ENCODE measurements at regions not wholly inside any gene's neighbourhood (a gene's known extent, or its start where the extent isn't known, plus 50 kb on each side); places are given as distances from the start of the nearest gene placed in this dataset.

GRCh38 chr10:131546086-131546810 is 234.7 kb upstream of the TCERG1L start:
- H3K27ac ChIP-seq: no peak overlapping the region
- TF ChIP-seq, protein P1, sequence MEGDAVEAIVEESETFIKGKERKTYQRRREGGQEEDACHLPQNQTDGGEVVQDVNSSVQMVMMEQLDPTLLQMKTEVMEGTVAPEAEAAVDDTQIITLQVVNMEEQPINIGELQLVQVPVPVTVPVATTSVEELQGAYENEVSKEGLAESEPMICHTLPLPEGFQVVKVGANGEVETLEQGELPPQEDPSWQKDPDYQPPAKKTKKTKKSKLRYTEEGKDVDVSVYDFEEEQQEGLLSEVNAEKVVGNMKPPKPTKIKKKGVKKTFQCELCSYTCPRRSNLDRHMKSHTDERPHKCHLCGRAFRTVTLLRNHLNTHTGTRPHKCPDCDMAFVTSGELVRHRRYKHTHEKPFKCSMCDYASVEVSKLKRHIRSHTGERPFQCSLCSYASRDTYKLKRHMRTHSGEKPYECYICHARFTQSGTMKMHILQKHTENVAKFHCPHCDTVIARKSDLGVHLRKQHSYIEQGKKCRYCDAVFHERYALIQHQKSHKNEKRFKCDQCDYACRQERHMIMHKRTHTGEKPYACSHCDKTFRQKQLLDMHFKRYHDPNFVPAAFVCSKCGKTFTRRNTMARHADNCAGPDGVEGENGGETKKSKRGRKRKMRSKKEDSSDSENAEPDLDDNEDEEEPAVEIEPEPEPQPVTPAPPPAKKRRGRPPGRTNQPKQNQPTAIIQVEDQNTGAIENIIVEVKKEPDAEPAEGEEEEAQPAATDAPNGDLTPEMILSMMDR (conservative IDR thresholded peaks at IDR 0.05): no peak

- H3K27ac ChIP-seq: no peak overlapping the region
- TF ChIP-seq, protein P1 (conservative IDR thresholded peaks at IDR 0.05): no peak
Measured at GRCh38 chr10:131547129-131547799, 235.7 kb upstream of the TCERG1L start.

GRCh38 chr10:131548176-131548575 is 236.7 kb upstream of the TCERG1L start:
- TF ChIP-seq, protein P1 (conservative IDR thresholded peaks at IDR 0.05): no peak
- H3K27ac ChIP-seq: no peak overlapping the region

- TF ChIP-seq, protein P1 (conservative IDR thresholded peaks at IDR 0.05): no peak
Measured at GRCh38 chr10:131549116-131549515, 237.6 kb upstream of the TCERG1L start.

GRCh38 chr10:131553121-131553520 is 241.6 kb upstream of the TCERG1L start:
- TF ChIP-seq, protein P1 (conservative IDR thresholded peaks at IDR 0.05): no peak
- no peak overlapping the region for H3K27ac ChIP-seq

More at GRCh38 chr10:131549116-131549515, 237.6 kb upstream of the TCERG1L start:
- H3K27ac ChIP-seq: no peak overlapping the region

DNA sequence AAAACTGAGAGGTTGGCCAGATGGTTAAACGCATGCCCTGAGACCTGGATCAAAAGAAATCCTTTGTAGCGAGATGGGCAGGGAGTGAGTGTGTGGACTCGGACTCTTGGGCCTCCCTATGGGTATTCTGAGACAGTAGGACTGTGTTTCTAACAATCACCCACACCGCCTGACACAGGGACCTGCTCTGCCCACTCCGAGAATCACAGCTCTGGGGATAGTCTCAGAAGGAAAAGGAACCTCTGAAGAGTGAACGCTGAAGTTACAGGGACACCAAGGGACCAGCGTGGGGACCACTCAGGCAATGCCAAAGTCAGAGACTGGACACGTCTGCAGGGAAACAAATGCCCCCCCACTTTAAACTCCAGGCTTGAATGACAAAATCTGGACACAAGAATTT is 242.1 kb upstream of the TCERG1L start:
- no peak overlapping the region for H3K27ac ChIP-seq
- TF ChIP-seq, protein P1 (conservative IDR thresholded peaks at IDR 0.05): no peak

DNA sequence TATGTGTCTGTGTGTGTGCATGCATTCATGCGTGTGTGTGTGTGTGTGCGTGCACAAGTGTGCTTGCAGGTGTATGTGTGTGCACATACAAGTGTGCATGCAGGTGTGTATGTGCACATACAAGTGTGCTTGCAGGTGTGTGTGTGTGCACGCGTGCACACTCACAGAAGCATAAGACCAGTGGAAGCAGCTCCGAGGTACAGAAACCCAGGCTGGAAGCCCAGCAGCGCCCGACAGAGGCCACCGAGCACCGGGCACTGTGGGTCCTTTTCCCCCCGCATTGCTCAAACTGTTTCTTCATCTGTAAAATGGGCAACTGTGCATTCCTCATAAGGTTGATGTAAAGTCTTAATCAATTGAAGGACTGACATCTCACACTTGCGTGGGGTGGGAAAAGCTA is 243.3 kb upstream of the TCERG1L start:
- TF ChIP-seq, protein P1 (conservative IDR thresholded peaks at IDR 0.05): no peak
- H3K27ac ChIP-seq: no peak overlapping the region

All from VCaP (cell line).